HG03442 (cell line): ENCODE measurements at regions not wholly inside any gene's neighbourhood (a gene's known extent, or its start where the extent isn't known, plus 50 kb on each side); places are given as distances from the start of the nearest gene placed in this dataset.
"Not testable (repeated sequence)": the region's sequence is repeated elsewhere in the genome, so short reads cannot be mapped to it uniquely, and the experiment has no call there.

ENCODE experiments used
- ATAC-seq: cut with Tn5 transposase; IDR thresholded peaks from one replicate; pipeline ENCODE4 v1.9.1; 2021; ENCODE audit warnings: mild to moderate bottlenecking, moderate library complexity; ENCODE audit not compliant: unreplicated experiment

- no peak for ATAC-seq
Observed at GRCh38 chr6:130494729-130495128, 128.9 kb downstream of the TMEM200A start.

GRCh38 chr6:130500693-130501092 is 134.9 kb downstream of the TMEM200A start:
- no peak for ATAC-seq

- no peak for ATAC-seq
Observed at GRCh38 chr6:130503146-130503545, 137.3 kb downstream of the TMEM200A start.

GRCh38 chr6:130505808-130506598 is 140.2 kb downstream of the TMEM200A start:
- ATAC-seq: no peak

- ATAC-seq: not testable (repeated sequence)
Observed at GRCh38 chr6:130507005-130507665, 141.3 kb downstream of the TMEM200A start.

GRCh38 chr6:130507666-130508028 is 141.8 kb downstream of the TMEM200A start:
- no peak for ATAC-seq

GRCh38 chr6:130513770-130514169 is 148.0 kb downstream of the TMEM200A start:
- peak; percentile 36 for ATAC-seq

GRCh38 chr6:130514712-130515111 is 148.9 kb downstream of the TMEM200A start:
- ATAC-seq: no peak

GRCh38 chr6:130515306-130515705 is 149.5 kb downstream of the TMEM200A start:
- ATAC-seq: no peak

GRCh38 chr6:130516604-130517003 is 150.8 kb downstream of the TMEM200A start:
- ATAC-seq: no peak

- peak; percentile 92 for ATAC-seq
Observed at GRCh38 chr6:130517444-130517931, 151.7 kb downstream of the TMEM200A start.

GRCh38 chr6:130518588-130518987 is 152.8 kb downstream of the TMEM200A start:
- ATAC-seq: no peak

- no peak for ATAC-seq
Observed at GRCh38 chr6:130520221-130520620, 154.4 kb downstream of the TMEM200A start.

GRCh38 chr6:130520801-130521200 is 155.0 kb downstream of the TMEM200A start:
- ATAC-seq: no peak

GRCh38 chr6:130524552-130524951 is 158.7 kb downstream of the TMEM200A start:
- ATAC-seq: no peak

- ATAC-seq: peak; percentile 52
Observed at GRCh38 chr6:130525408-130525807, 159.6 kb downstream of the TMEM200A start.

GRCh38 chr6:130526466-130526865 is 160.6 kb downstream of the TMEM200A start:
- ATAC-seq: no peak

GRCh38 chr6:130527173-130527572 is 161.4 kb downstream of the TMEM200A start:
- no peak for ATAC-seq

GRCh38 chr6:130529569-130530149 is 163.8 kb downstream of the TMEM200A start:
- no peak for ATAC-seq

- ATAC-seq: no peak
Observed at GRCh38 chr6:130534627-130535026, 168.8 kb downstream of the TMEM200A start.

GRCh38 chr6:130535242-130535641 is 169.4 kb downstream of the TMEM200A start:
- ATAC-seq: no peak

- no peak for ATAC-seq
Observed at GRCh38 chr6:130537447-130537846, 171.6 kb downstream of the TMEM200A start.
